A673 (cell line): ENCODE measurements at regions not wholly inside any gene's neighbourhood (a gene's known extent, or its start where the extent isn't known, plus 50 kb on each side); places are given as distances from the start of the nearest gene placed in this dataset.

Source experiments
- EZH2 ChIP-seq: fragments of 200-600 bp; sonication (generic); IDR thresholded peaks from 2 replicates; pipeline ENCODE4 v1.6.1; 2017; ENCODE audit warnings: borderline replicate concordance, low read depth, mild to moderate bottlenecking, mixed read lengths, antibody characterized with exemption, low read length; ENCODE audit not compliant: poor library complexity, severe bottlenecking
- TF ChIP-seq, protein P1 (sequence below): fragments of 300-800, 200-600 bp; sonication (generic); conservative IDR thresholded peaks from 2 replicates; pipeline ENCODE4 v1.5.1; 2017; ENCODE audit warnings: low read depth, mild to moderate bottlenecking, antibody characterized with exemption, low read length, moderate library complexity, mixed read lengths

DNA sequence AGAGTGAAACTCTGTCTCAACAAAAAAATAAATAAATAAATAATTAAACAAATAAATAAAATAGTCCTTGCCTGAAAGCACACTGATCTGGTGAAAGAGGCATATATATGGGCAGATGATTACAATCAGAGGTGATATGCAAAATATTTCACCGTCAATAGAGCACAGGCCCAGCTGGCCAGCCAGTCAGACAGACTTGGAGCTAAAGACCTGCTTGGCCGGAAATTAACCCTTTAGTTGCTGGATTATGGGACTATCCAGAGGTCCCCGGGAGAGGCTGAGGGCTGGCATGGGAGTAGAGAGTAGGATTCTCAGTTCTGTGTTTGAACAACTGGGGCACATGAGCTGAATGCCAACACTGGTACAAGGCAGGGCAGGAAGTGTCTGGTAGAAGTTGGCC, 59.1 kb upstream of the CTNNB1 start:
- TF ChIP-seq, protein P1, sequence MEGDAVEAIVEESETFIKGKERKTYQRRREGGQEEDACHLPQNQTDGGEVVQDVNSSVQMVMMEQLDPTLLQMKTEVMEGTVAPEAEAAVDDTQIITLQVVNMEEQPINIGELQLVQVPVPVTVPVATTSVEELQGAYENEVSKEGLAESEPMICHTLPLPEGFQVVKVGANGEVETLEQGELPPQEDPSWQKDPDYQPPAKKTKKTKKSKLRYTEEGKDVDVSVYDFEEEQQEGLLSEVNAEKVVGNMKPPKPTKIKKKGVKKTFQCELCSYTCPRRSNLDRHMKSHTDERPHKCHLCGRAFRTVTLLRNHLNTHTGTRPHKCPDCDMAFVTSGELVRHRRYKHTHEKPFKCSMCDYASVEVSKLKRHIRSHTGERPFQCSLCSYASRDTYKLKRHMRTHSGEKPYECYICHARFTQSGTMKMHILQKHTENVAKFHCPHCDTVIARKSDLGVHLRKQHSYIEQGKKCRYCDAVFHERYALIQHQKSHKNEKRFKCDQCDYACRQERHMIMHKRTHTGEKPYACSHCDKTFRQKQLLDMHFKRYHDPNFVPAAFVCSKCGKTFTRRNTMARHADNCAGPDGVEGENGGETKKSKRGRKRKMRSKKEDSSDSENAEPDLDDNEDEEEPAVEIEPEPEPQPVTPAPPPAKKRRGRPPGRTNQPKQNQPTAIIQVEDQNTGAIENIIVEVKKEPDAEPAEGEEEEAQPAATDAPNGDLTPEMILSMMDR: no peak
- TF ChIP-seq EZH2: no peak
